C4-2B (cell line): ENCODE measurements at regions not wholly inside any gene's neighbourhood (a gene's known extent, or its start where the extent isn't known, plus 50 kb on each side); places are given as distances from the start of the nearest gene placed in this dataset.

Experiments
- ZFX ChIP-seq: fragments of 450-650 bp; IDR thresholded peaks from 2 replicates; pipeline ENCODE4 v1.6.1; 2017
- TF ChIP-seq, protein P1 (sequence below): fragments of 450-650 bp; conservative IDR thresholded peaks from 2 replicates; pipeline ENCODE4 v1.5.1; 2017; ENCODE audit warnings: mild to moderate bottlenecking

DNA sequence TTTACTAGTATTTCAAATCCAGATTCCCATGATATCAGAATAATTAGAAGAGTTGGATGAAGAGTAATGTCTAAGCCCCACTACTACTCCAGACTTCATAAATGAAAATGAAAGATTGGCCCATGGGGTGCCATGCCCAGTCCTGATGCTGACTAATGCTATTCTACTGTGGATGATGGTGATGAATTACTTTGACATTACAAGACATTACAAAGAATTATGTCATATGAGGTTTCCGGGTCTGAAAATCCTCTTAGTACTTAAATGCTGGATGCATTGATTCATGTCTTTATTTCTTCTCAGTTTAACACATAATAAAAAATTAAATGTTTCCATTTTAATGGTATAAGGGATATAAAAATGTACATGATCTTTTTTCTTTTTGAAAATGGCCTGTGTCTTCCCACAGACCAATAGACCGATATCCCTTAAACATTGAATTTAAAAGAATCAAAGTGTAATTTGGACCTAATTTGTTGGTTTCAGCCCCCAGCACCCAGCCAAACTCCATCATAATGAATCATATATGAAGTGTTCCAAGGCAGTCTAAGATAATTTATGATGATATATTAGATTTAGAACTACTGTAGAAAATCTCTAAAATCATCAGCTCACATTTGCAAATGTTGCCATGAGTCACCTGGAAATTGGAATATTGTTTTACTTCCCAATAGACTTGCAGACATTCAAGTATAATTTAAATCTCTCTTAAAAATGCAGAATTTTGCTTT, 223.6 kb upstream of the SGCD start:
- TF ChIP-seq, protein P1, sequence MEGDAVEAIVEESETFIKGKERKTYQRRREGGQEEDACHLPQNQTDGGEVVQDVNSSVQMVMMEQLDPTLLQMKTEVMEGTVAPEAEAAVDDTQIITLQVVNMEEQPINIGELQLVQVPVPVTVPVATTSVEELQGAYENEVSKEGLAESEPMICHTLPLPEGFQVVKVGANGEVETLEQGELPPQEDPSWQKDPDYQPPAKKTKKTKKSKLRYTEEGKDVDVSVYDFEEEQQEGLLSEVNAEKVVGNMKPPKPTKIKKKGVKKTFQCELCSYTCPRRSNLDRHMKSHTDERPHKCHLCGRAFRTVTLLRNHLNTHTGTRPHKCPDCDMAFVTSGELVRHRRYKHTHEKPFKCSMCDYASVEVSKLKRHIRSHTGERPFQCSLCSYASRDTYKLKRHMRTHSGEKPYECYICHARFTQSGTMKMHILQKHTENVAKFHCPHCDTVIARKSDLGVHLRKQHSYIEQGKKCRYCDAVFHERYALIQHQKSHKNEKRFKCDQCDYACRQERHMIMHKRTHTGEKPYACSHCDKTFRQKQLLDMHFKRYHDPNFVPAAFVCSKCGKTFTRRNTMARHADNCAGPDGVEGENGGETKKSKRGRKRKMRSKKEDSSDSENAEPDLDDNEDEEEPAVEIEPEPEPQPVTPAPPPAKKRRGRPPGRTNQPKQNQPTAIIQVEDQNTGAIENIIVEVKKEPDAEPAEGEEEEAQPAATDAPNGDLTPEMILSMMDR = no peak
- TF ChIP-seq ZFX = no peak
